ENCODE measurements at regions not wholly inside any gene's neighbourhood (a gene's known extent, or its start where the extent isn't known, plus 50 kb on each side); places are given as distances from the start of the nearest gene placed in this dataset.
A peak's percentile ranks its signal among the peaks of the same experiment; 100 is the strongest.

GRCh38 chr5:82796643-82797416, 280.4 kb downstream of the TMEM167A start:
- WGBS, 2 donors (ENCODE audit: low coverage in 1 of 2) = 75% methylated on average over 5 of the region's 5 CpGs; no CpG with 5 or more reads in 1 of the 2 donors
- H3K4me1 ChIP-seq = no peaks in the 10 kb centered on the region
- in situ Hi-C loops (cut with MboI; ENCODE audit: low pct_ligation_motif_present in 1 of 4, low pct_unique_long_range_greater_than_20kb in 1 of 4, low sequenced_read_pairs in 3 of 4) = loop anchor here in 3 of 4 donors (10.0 to 25.0 kb wide), 2 partner anchors 435 to 442 kb away; no protein-coding TSS in a partner anchor
- TF ChIP-seq EP300 (IDR thresholded peaks at IDR 0.05; ENCODE audit: low read depth) (no peak), CTCF (IDR thresholded peaks at IDR 0.05) (no peak), POLR2A (IDR thresholded peaks at IDR 0.05) (no peak), POLR2AphosphoS5 (IDR thresholded peaks at IDR 0.05) (no peak)
- H3K9me3 ChIP-seq = no peaks in the 10 kb centered on the region
- H3K27ac ChIP-seq = no peak overlapping the region
- intact Hi-C loops (cut with DNase I; ENCODE audit: low total_unique reads) = no loop called here
- no peaks in the 10 kb centered on the region for H3K27me3 ChIP-seq
- no peak for DNase-seq
- H3K4me3 ChIP-seq = no peak overlapping the region
- H3K36me3 ChIP-seq = no peaks in the 10 kb centered on the region

GRCh38 chr5:82794876-82795275, 282.3 kb downstream of the TMEM167A start:
- TF ChIP-seq CTCF (IDR thresholded peaks at IDR 0.05) = no peak
- TF ChIP-seq POLR2A (IDR thresholded peaks at IDR 0.05) = no peak
- TF ChIP-seq EP300 (IDR thresholded peaks at IDR 0.05; ENCODE audit: low read depth) = no peak
- TF ChIP-seq POLR2AphosphoS5 (IDR thresholded peaks at IDR 0.05) = no peak
- no peak overlapping the region for H3K4me3 ChIP-seq
- no peaks in the 10 kb centered on the region for H3K9me3 ChIP-seq
- no peaks in the 10 kb centered on the region for H3K27me3 ChIP-seq
- no peaks in the 10 kb centered on the region for H3K36me3 ChIP-seq
- WGBS, 2 donors (ENCODE audit: low coverage in 1 of 2) = 80 to 85% methylated on average over 2 of the region's 2 CpGs
- no peak for DNase-seq
- intact Hi-C loops (cut with DNase I; ENCODE audit: low total_unique reads) = no loop called here
- H3K27ac ChIP-seq = no peak overlapping the region
- no peaks in the 10 kb centered on the region for H3K4me1 ChIP-seq
- in situ Hi-C loops (cut with MboI; ENCODE audit: low pct_ligation_motif_present in 1 of 4, low pct_unique_long_range_greater_than_20kb in 1 of 4, low sequenced_read_pairs in 3 of 4) = loop anchor here in 3 of 4 donors (10.0 to 25.0 kb wide), 2 partner anchors 433 to 440 kb away; no protein-coding TSS in a partner anchor

- Histone ChIP-seq H3K4me3 (no peak overlapping the region), H3K9me3 (no peaks in the 10 kb centered on the region), H3K27me3 (no peaks in the 10 kb centered on the region), H3K27ac (no peak overlapping the region), H3K4me1 (no peaks in the 10 kb centered on the region), H3K36me3 (no peaks in the 10 kb centered on the region)
- peak; percentile 64 to 80 (median 66) for TF ChIP-seq CTCF (IDR thresholded peaks at IDR 0.05)
- TF ChIP-seq POLR2AphosphoS5 (IDR thresholded peaks at IDR 0.05) = no peak
- no peak for TF ChIP-seq POLR2A (IDR thresholded peaks at IDR 0.05)
- peak; percentile 35 for DNase-seq
- intact Hi-C loops (cut with DNase I; ENCODE audit: low total_unique reads) = no loop called here
- WGBS, 2 donors (ENCODE audit: low coverage in 1 of 2) = 34 to 35% methylated on average over 4 of the region's 4 CpGs
- in situ Hi-C loops (cut with MboI; ENCODE audit: low pct_ligation_motif_present in 1 of 4, low pct_unique_long_range_greater_than_20kb in 1 of 4, low sequenced_read_pairs in 3 of 4) = loop anchor here in 3 of 4 donors (10.0 to 25.0 kb wide), 2 partner anchors 432 to 439 kb away; no protein-coding TSS in a partner anchor
These were observed 283.3 kb downstream of the TMEM167A start for GRCh38 chr5:82793808-82794419.

GRCh38 chr5:82792096-82792495, 285.1 kb downstream of the TMEM167A start:
- Histone ChIP-seq H3K27me3 (no peaks in the 10 kb centered on the region), H3K4me3 (no peak overlapping the region), H3K9me3 (no peaks in the 10 kb centered on the region), H3K36me3 (no peaks in the 10 kb centered on the region), H3K4me1 (no peaks in the 10 kb centered on the region), H3K27ac (no peak overlapping the region)
- TF ChIP-seq POLR2A (IDR thresholded peaks at IDR 0.05) = no peak
- no peak for TF ChIP-seq EP300 (IDR thresholded peaks at IDR 0.05; ENCODE audit: low read depth)
- TF ChIP-seq CTCF (IDR thresholded peaks at IDR 0.05) = no peak
- TF ChIP-seq POLR2AphosphoS5 (IDR thresholded peaks at IDR 0.05) = no peak
- intact Hi-C loops (cut with DNase I; ENCODE audit: low total_unique reads) = no loop called here
- in situ Hi-C loops (cut with MboI; ENCODE audit: low pct_ligation_motif_present in 1 of 4, low pct_unique_long_range_greater_than_20kb in 1 of 4, low sequenced_read_pairs in 3 of 4) = loop anchor here in 3 of 4 donors (10.0 to 25.0 kb wide), 2 partner anchors 430 to 437 kb away; no protein-coding TSS in a partner anchor
- 62 to 88% methylated on average over 1 of the region's 1 CpG for WGBS, 2 donors (ENCODE audit: low coverage in 1 of 2)
- no peak for DNase-seq

Data from transverse colon (tissue), 4 donors.